Hepatic stellate cell (primary cell): ENCODE measurements at regions not wholly inside any gene's neighbourhood (a gene's known extent, or its start where the extent isn't known, plus 50 kb on each side); places are given as distances from the start of the nearest gene placed in this dataset.
A peak's percentile ranks its signal among the peaks of the same experiment; 100 is the strongest.

ENCODE experiments used
- DNase-seq: peaks from one replicate; pipeline ENCODE4 v3.0.0; 2011; ENCODE audit warnings: low spot score

- peak; percentile 32 for DNase-seq
These were observed 189.8 kb upstream of the CEP162 start for GRCh38 chr6:84417260-84417659.

DNA sequence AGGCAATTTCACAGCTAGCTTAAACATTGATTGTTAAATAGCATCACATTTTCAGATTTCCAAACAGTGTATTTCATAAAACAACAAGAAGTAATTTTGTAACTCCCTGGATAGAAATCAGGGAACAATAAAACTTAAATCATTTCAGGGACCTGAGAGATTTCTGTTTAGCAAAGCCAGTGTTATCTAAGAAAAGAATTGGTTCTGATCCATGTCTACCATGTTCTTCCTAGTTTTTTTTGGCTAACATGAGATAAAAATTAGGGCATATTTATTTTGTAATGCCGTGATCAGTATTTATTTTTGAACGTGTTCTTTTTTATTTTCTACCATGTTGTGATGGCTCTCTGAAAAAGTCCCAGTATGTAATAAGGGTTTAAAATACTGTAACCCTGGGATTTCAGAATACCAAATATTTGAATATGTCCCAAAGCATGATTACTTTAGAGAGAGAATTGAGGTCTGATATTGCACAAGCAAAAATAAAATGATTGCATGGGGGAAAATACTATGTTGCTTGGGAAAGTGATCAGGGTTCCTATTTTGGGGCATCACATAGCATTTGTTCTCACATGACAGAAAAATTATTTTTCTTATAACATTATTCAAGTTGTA lies 188.7 kb upstream of the CEP162 start:
- DNase-seq: no peak

DNA sequence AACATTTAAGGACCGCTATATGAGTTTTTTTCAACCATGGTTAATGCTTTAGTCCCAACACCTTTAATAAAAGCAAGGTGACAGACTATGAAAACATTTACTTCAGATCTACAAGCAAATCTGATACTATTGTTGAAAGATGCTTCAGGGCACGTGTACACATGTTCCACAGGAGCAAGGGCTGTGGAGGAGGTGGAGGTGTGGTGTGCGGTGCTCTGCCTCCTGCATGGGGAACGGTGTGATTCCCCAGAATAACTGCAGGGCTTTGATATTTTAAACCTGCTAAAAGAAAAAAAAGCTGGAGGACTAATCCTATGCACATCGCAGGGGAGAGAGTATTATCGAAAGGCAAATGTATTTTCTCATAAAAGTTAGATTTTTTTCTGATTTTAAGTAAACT lies 188.1 kb upstream of the CEP162 start:
- no peak for DNase-seq

DNA sequence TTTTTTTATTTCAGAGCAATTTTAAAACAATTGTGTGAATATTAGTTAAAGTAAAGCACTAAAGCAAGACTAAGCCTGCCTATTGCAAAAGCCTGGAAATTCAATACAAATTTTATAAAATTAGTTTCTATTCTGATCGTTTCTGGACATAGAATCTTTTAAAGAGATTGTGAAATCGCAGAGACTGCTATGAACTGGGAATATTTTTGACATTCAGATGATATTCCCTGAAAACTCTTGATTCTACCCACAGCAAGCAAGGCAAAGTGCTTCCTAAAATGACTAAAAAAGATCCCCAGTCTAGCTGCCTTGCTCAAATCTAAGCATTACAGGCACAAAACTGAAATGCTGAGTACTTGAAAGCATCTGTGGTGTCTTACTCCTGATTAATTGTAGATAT lies 187.6 kb upstream of the CEP162 start:
- DNase-seq: no peak

DNA sequence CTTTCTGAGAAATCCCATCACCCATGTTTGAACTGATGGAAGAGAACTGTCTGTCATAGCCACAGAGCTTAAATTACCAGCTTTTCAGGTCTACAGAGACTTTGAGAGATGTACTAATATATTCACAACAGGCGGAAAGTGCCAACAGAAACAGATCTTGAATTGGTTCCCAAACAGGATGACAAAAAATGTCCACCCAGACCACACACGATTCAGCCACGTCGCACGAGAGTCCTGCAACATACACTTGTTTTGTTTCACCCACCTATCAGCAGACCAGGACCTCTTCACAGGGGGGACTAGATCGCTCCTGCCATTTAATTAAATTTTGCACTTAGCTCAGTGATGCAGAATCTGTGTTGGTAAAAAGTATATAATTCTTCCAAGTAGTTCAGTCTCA lies 187.1 kb upstream of the CEP162 start:
- DNase-seq: no peak

GRCh38 chr6:84411060-84411629 lies 183.7 kb upstream of the CEP162 start:
- DNase-seq: peak; percentile 20

- no peak for DNase-seq
These were observed 182.5 kb upstream of the CEP162 start for GRCh38 chr6:84409911-84410310.

- DNase-seq: no peak
These were observed 180.6 kb upstream of the CEP162 start for GRCh38 chr6:84408028-84408427.

DNA sequence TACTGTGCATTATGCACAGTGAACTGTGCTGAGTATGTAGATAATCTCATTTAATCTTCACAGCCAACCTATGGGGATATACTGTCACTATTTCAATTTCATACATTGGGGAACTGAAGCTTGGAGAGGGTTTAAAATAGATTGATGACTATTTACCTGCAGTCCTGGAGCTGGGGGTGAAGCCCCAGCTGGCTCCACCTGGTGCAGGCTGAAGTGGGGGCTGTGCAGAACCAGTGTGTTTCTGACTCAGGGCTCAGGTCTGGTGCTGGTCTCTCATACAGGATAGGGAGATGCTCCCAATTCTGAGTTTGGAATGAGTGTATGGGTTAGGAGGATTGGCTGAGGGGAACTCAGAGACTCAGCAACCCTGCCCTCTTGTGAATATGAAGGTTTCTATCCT lies 176.1 kb upstream of the CEP162 start:
- DNase-seq: no peak

DNA sequence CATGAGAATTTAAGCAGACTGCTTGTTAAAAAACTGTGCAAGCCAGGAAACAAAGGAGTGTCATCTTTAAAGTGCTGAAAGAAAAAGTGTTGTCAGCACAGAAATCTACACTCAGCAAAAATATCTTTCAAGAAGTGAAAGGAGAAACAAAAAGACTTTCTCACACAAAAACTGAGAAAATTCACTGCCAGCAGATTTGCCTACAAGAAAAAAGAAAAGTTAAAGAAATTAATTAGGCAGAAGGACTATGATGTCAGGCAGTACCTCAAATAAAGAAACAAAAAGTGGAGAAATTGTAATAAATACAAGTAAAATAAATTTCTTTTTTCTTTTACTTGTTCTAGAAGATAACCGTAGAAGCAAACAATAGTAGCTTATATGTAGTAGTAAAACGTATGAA lies 171.6 kb upstream of the CEP162 start:
- DNase-seq: no peak

DNA sequence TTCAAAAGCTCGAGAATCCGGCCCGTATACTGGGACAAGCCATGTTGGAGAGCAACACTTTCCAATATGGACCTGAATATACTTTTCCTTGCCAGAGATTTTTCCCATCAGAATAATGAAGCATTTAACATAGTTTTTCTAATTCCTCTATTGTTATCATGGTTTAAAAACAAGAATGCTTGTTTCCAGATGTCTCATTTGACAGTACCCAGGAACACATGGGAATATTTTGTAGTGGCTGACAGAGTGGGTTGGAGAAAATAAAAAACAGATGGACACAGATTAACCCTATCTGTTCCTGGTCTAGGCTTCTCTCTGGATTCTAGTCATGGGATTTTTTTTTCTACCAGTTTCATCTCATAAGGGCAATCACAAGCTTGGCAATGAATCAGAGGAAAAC lies 164.8 kb upstream of the CEP162 start:
- no peak for DNase-seq

DNA sequence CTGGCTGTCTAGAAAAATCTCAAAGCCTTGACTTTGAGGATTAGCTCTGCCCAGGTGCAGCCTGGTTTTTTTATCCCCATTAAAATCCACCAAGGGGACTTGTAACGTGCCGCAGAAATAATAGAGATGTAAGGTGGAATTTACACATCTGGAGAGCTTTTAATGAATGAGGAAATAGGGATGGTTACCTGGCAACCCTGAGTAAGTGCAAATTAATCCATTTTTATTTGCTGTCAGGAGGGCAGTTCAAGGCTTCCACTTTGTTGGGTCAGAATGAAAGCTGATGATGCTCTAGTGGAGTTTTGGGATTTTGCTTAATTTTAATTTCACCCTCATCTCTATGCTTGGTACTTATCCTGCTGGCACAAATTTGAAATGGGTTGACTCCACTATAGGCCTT lies 163.4 kb upstream of the CEP162 start:
- no peak for DNase-seq

- DNase-seq: no peak
These were observed 162.9 kb upstream of the CEP162 start for GRCh38 chr6:84390334-84390733.

- DNase-seq: no peak
These were observed 151.7 kb upstream of the CEP162 start for GRCh38 chr6:84379142-84379541.

DNA sequence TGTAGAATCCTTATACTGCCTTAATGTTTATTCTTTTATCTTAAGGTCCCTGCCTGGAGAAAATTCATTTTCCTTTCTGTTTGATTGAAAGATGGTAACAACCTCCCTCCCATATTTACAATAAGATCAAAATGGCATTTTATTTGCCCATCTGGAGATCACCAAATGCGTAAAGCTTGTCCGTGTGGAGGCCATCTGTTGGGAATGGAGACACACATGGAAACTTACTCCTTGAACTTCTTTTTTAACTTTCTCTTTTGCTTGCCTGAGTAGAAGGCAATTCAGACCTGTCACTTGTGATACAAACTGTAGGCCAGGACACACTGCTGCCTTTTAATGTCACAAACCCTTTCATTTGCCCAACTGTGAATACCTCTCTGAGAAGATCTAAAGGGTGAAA lies 144.8 kb upstream of the CEP162 start:
- DNase-seq: no peak

DNA sequence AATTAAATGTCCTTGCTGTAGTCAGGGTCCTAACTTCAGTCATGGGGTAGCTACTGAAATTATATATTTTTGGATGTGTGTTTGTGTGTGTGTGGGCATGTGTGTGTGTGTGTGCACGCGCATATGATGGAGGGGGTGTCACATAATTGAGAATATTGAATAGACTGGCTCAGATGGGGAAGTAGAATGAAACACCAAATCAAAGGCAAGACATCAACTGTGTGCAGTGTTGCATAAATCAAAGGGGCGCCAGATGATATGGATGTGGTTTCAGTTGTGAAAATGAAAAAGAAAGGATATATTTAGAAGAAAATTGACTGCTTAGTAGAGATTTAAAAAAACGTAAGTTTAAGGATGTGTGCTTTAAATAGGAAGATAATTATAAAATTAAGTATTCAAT lies 144.2 kb upstream of the CEP162 start:
- DNase-seq: no peak

DNA sequence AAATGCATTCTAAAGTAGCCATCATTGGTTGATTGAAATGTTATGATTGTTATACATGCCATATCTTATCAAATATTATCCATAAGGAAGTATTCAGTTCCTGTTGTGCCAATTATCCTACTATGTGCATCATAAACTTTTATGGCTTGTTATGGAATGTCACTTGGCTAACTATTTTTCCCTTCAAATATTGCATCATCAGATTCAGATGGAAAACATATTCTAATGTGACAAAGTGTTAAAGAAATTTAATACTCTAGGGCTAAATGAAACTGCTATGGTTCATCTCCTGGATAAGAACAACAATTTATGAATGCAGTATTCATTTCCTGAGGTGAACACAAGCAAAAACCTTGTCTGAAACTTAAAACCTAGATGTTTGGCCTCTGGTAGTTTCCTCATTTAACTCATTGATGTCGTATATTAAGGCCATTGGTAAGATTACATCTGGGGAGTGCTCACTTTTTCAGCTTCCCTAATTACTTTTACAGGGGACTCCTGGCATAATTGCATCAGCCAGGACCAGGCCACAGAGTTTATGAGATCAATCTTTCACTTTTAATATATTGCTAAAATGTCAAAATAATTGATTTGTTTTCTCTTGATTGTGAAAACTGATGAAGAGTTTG lies 134.9 kb upstream of the CEP162 start:
- DNase-seq: no peak

DNA sequence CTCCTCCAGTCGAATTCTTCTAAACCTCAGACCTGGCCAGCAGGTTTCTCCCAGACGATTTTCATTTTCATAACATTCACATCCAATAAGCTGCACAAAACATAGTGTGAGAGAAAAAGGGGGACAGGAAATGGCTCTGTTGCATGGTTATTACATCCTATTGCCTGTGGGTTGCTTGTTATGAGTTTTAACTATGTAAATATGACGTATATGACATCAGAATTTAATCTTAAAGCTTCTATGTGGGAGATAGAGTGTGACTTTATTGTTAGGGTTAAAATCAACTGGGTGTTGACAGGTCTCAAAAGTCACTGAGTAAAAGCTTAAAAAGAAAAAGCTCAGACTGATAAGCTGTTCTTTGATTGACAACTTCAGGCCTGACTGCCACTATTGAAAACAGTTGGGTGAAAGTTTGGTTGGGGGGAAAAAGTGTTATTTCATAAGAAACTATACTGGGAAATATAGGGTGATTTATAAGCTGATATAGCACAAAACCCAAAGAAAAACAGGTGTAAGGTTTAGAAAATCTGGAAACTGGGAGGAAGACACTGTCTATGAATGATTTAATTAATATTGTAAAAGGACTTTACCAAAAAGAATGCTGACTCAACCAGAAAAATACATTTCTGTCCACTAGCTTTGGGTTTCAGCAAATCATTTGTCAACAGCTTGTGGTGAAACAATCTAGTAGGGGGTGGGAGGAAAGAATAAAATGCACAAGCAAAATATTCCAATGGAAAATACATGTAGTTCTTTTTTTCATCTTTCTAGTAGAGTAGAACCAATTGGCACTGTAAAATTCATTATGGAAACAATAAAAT lies 134.1 kb upstream of the CEP162 start:
- no peak for DNase-seq

- DNase-seq: no peak
These were observed 132.6 kb upstream of the CEP162 start for GRCh38 chr6:84360039-84360438.

DNA sequence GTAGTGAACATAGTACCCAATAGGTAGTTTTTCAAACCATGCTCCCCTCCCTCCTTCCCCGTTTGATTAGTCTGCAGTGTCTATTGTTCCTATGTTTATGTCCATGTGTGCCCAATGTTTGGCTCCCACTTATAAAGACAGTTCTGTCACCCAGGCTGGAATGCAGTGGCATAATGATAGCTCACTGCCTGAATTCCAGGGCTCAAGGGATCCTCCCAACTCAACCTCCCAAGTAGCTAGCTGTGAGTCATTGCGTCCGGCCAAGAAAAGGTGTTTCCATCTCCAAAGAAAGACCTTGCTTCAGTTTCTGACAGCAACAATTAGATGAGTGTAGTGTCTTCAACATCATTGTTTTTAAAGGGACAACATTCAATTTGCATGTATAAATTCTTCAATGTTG lies 131.1 kb upstream of the CEP162 start:
- DNase-seq: no peak

DNA sequence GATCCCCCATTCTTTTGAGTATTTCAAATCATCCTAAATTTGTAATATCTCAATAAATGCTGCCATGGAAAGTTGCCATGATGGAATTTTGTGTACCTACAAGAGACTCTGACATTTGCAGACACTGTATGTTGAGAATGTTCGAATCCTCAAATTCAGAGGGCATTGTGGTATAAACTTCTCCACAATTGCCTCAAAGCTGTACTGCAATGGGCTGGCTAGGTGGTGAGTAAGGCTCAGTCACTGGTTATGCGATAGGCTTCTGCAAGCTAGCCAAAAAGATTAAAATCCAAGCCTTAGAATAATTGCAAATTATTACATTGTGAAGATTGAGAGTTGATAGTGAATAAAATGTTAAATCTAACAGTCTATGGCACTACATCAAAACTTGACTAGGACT lies 130.2 kb upstream of the CEP162 start:
- no peak for DNase-seq

- no peak for DNase-seq
These were observed 129.5 kb upstream of the CEP162 start for GRCh38 chr6:84356907-84357306.
